Astrocyte of the hippocampus (primary cell): ENCODE measurements at regions not wholly inside any gene's neighbourhood (a gene's known extent, or its start where the extent isn't known, plus 50 kb on each side); places are given as distances from the start of the nearest gene placed in this dataset.
"Not testable (repeated sequence)": the region's sequence is repeated elsewhere in the genome, so short reads cannot be mapped to it uniquely, and the experiment has no call there.

Source experiments
- DNase-seq: peaks from one replicate; pipeline ENCODE4 v3.0.0; 2011; ENCODE audit warnings: low read depth, low spot score

- no peak for DNase-seq
These were observed 193.1 kb downstream of the ZIC5 start for GRCh38 chr13:99778500-99778899.

GRCh38 chr13:99777873-99778272 lies 193.7 kb downstream of the ZIC5 start:
- no peak for DNase-seq

GRCh38 chr13:99774644-99775043 lies 196.9 kb downstream of the ZIC5 start:
- DNase-seq: peak; percentile 44

GRCh38 chr13:99768986-99769385 lies 202.6 kb downstream of the ZIC5 start:
- DNase-seq: no peak

- DNase-seq: no peak
These were observed 204.9 kb downstream of the ZIC5 start for GRCh38 chr13:99766641-99767045.

- no peak for DNase-seq
These were observed 205.7 kb downstream of the ZIC5 start for GRCh38 chr13:99765869-99766268.

- DNase-seq: no peak
These were observed 211.1 kb downstream of the ZIC5 start for GRCh38 chr13:99760456-99760855.

- DNase-seq: no peak
These were observed 212.4 kb downstream of the ZIC5 start for GRCh38 chr13:99759163-99759552.

GRCh38 chr13:99758460-99759162 lies 213.0 kb downstream of the ZIC5 start:
- no peak for DNase-seq

GRCh38 chr13:99757756-99758459 lies 213.7 kb downstream of the ZIC5 start:
- DNase-seq: no peak

GRCh38 chr13:99756281-99756680 lies 215.3 kb downstream of the ZIC5 start:
- DNase-seq: no peak

GRCh38 chr13:99754750-99755149 lies 216.8 kb downstream of the ZIC5 start:
- not testable (repeated sequence) for DNase-seq

- no peak for DNase-seq
These were observed 219.2 kb downstream of the ZIC5 start for GRCh38 chr13:99752373-99752772.

GRCh38 chr13:99751517-99752199 lies 219.9 kb downstream of the ZIC5 start:
- DNase-seq: no peak

- DNase-seq: no peak
These were observed 220.6 kb downstream of the ZIC5 start for GRCh38 chr13:99750951-99751350.

GRCh38 chr13:99749271-99750019 lies 222.1 kb downstream of the ZIC5 start:
- peak; percentile 47 for DNase-seq

GRCh38 chr13:99747403-99747710 lies 224.2 kb downstream of the ZIC5 start:
- no peak for DNase-seq

- DNase-seq: no peak
These were observed 224.7 kb downstream of the ZIC5 start for GRCh38 chr13:99746637-99747402.

GRCh38 chr13:99743094-99743493 lies 228.5 kb downstream of the ZIC5 start:
- DNase-seq: no peak

GRCh38 chr13:99741960-99742359 lies 229.6 kb downstream of the ZIC5 start:
- DNase-seq: no peak

- DNase-seq: no peak
These were observed 231.2 kb downstream of the ZIC5 start for GRCh38 chr13:99740251-99740979.
